SK-N-MC (cell line): ENCODE measurements at regions not wholly inside any gene's neighbourhood (a gene's known extent, or its start where the extent isn't known, plus 50 kb on each side); places are given as distances from the start of the nearest gene placed in this dataset.

Experiments used
- EZH2 ChIP-seq: fragments of 200-600 bp; sonication (generic); IDR thresholded peaks from one replicate; pipeline ENCODE4 v1.6.1; 2017; ENCODE audit warnings: antibody characterized with exemption
- FOXP2 ChIP-seq: optimal IDR thresholded peaks from 2 replicates; pipeline ENCODE3; 2011; ENCODE audit warnings: mild to moderate bottlenecking, moderate library complexity; ENCODE audit not compliant: insufficient read depth; ENCODE audit errors: extremely low read length, control extremely low read depth
- POLR2AphosphoS5 ChIP-seq: IDR thresholded peaks from 2 replicates; pipeline ENCODE4 v1.6.1; 2012; ENCODE audit warnings: mild to moderate bottlenecking, low read depth, low read length, borderline replicate concordance

- no peak for TF ChIP-seq EZH2
- TF ChIP-seq POLR2AphosphoS5 = no peak
- TF ChIP-seq FOXP2 = no peak
Measured at GRCh38 chr3:71885006-71885405, 100.1 kb upstream of the PROK2 start.
